RWPE2 (cell line): ENCODE measurements at regions not wholly inside any gene's neighbourhood (a gene's known extent, or its start where the extent isn't known, plus 50 kb on each side); places are given as distances from the start of the nearest gene placed in this dataset.

Source experiments
- ATAC-seq: fragments of 200-7000 bp; cut with Tn5 transposase; 3 replicates; pipeline ENCODE4 v1.9.1; 2021; ENCODE audit warnings: low read depth
- DNase-seq: peaks from one replicate; pipeline ENCODE4 v3.0.0-alpha.2; 2020; ENCODE audit warnings: low spot score
- H3K27ac ChIP-seq: fragments of 450-650 bp; 2 replicates; pipeline ENCODE4 v1.5.1; 2017; ENCODE audit warnings: mild to moderate bottlenecking; ENCODE audit not compliant: poor library complexity, severe bottlenecking
- H3K27me3 ChIP-seq: fragments of 250-450 bp; sonication (Bioruptor Pico); 2 replicates; pipeline ENCODE4 v1.5.1; 2021; ENCODE audit warnings: mild to moderate bottlenecking, moderate library complexity; ENCODE audit not compliant: insufficient read depth, poor library complexity, severe bottlenecking
- H3K36me3 ChIP-seq: fragments of 250-450 bp; sonication (Bioruptor Pico); 2 replicates; pipeline ENCODE4 v1.5.1; 2020; ENCODE audit warnings: low read depth, mild to moderate bottlenecking, moderate library complexity
- H3K4me1 ChIP-seq: fragments of 250-450 bp; sonication (Bioruptor Pico); 2 replicates; pipeline ENCODE4 v1.5.1; 2021; ENCODE audit warnings: mild to moderate bottlenecking, moderate library complexity; ENCODE audit not compliant: insufficient read depth, poor library complexity, severe bottlenecking
- H3K4me3 ChIP-seq: fragments of 250-450 bp; sonication (Bioruptor Pico); 2 replicates; pipeline ENCODE4 v1.5.1; 2021; ENCODE audit warnings: mild to moderate bottlenecking, moderate library complexity; ENCODE audit not compliant: severe bottlenecking
- H3K9me3 ChIP-seq: fragments of 250-450 bp; sonication (Bioruptor Pico); 2 replicates; pipeline ENCODE4 v1.5.1; 2021; ENCODE audit warnings: mild to moderate bottlenecking, moderate library complexity; ENCODE audit not compliant: severe bottlenecking
- TF ChIP-seq, protein P1 (sequence below): fragments of 450-650 bp; IDR thresholded peaks from one replicate; pipeline ENCODE4 v1.5.1; 2017; ENCODE audit warnings: mild to moderate bottlenecking, moderate library complexity; ENCODE audit not compliant: poor library complexity, severe bottlenecking

DNA sequence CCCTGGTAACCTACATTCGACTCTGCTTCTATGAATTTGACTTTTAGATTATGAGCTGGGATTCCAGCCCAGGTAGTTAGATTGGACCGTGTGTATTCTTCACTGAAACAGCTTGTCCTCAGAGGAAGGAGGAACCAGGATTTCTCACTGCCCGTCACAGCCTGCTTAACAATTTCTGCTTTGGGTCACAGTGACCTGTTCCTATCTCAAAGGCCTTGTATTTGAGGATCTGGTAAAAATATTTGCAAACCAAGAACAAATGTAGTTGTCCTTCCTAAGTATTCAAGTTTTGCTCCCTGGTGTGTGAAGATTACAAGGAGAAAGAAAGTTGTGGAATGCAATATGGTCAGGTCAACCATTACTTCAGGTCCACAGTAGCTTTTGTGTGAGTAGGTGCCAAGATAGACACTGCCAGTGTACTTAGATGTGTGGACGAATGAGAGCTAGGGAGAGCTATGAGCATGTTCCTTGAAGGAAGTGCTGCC is 55.1 kb downstream of the KIF4B start:
- H3K4me1 ChIP-seq, result no peaks in the 10 kb centered on the region
- no peak for DNase-seq
- no peaks in the 10 kb centered on the region for H3K9me3 ChIP-seq
- no peak for ATAC-seq
- no peak overlapping the region for H3K27ac ChIP-seq
- TF ChIP-seq, protein P1, sequence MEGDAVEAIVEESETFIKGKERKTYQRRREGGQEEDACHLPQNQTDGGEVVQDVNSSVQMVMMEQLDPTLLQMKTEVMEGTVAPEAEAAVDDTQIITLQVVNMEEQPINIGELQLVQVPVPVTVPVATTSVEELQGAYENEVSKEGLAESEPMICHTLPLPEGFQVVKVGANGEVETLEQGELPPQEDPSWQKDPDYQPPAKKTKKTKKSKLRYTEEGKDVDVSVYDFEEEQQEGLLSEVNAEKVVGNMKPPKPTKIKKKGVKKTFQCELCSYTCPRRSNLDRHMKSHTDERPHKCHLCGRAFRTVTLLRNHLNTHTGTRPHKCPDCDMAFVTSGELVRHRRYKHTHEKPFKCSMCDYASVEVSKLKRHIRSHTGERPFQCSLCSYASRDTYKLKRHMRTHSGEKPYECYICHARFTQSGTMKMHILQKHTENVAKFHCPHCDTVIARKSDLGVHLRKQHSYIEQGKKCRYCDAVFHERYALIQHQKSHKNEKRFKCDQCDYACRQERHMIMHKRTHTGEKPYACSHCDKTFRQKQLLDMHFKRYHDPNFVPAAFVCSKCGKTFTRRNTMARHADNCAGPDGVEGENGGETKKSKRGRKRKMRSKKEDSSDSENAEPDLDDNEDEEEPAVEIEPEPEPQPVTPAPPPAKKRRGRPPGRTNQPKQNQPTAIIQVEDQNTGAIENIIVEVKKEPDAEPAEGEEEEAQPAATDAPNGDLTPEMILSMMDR, result no peak
- H3K36me3 ChIP-seq, result no peaks in the 10 kb centered on the region
- no peaks in the 10 kb centered on the region for H3K27me3 ChIP-seq
- no peak overlapping the region for H3K4me3 ChIP-seq

DNA sequence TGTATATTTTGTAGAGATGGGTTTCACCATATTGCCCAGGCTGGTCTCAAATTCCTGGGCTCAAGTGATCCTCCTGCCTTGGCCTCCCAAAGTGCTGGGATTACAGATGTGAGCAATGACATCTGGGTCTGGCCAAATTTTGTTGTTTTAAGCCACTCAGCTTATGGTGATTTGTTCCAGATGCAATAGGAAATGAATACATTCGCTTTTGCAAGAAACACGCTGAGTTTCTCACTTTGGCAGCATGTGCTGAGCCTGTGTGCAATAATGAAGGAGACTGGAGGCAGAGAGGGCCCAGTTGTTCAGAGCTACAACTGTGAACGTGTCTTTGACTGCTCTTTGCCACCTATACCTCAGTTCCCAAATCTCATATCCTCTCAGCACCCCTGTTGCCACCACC is 56.4 kb downstream of the KIF4B start:
- Histone ChIP-seq H3K27ac (no peak overlapping the region), H3K4me1 (no peaks in the 10 kb centered on the region), H3K9me3 (no peaks in the 10 kb centered on the region), H3K27me3 (no peaks in the 10 kb centered on the region), H3K4me3 (no peak overlapping the region), H3K36me3 (no peaks in the 10 kb centered on the region)
- no peak for ATAC-seq
- no peak for DNase-seq
- TF ChIP-seq, protein P1, result no peak

DNA sequence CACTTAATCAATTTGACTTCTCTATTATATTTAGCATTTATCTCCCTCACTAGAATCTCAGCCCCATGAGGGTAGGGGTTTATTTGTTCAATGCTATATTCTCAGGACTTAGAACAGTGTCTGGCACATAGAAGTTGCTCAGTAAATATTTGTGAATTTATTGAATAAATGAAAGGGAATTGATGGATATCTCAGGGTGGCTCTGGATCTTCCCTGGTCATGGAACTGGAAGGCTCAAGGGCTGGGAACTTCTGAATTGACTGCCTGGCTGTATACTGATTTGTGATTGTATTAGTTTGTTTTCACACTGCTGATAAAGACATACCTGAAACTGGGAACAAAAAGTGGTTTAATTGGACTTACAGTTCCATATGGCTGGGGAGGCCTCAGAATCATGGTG is 57.2 kb downstream of the KIF4B start:
- H3K4me1 ChIP-seq, result no peaks in the 10 kb centered on the region
- DNase-seq, result no peak

DNA sequence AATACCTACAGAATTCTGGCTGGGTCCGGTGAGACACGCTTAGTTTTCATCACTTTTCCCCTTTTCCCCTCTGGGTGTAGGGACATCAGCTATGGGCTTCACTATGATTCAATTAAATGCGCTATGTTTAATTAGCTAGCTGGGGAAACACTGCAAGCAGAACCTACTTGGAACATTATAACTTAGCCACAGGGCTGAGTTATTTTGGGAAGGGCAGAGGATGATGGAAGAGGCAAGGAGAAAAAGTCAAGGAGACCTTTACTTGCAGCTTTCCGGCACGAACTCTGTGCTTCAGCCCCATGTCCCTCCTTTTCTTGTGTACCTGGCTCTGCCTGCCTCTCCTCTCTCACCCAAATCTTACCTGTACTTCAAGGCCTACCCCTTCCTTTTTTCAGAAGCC is 62.8 kb downstream of the KIF4B start:
- no peaks in the 10 kb centered on the region for H3K27me3 ChIP-seq
- DNase-seq (no peak), ATAC-seq (no peak)
- TF ChIP-seq, protein P1, result no peak
- H3K27ac ChIP-seq, result no peak overlapping the region
- H3K36me3 ChIP-seq, result no peaks in the 10 kb centered on the region
- no peaks in the 10 kb centered on the region for H3K9me3 ChIP-seq
- H3K4me3 ChIP-seq, result no peak overlapping the region
- H3K4me1 ChIP-seq, result no peaks in the 10 kb centered on the region

More for the DNA sequence above, 57.2 kb downstream of the KIF4B start:
- ATAC-seq, result no peak
- Histone ChIP-seq H3K36me3 (no peaks in the 10 kb centered on the region), H3K9me3 (no peaks in the 10 kb centered on the region), H3K4me3 (no peak overlapping the region), H3K27ac (no peak overlapping the region), H3K27me3 (no peaks in the 10 kb centered on the region)
- TF ChIP-seq, protein P1, result no peak

DNA sequence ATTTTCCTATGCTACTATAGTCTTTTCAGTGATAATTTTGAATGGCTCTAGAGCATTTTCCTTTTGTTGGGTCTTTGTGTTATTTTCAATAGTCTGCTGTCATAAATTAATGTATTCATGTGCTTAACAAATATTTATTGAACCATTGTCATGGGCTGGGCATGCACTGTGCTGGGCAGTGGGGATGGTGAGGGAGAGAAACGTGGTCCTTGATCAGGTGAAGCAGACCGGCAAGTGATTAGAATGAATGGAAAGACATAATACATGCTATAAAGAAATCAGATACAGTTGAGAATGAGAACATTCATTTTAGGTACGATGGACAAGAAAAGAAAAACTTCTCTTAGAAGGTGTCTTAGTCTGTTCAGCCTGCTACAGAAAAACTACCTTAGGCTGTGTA is 66.1 kb downstream of the KIF4B start:
- no peak for ATAC-seq
- Histone ChIP-seq H3K36me3 (no peaks in the 10 kb centered on the region), H3K4me3 (no peak overlapping the region), H3K27me3 (no peaks in the 10 kb centered on the region), H3K9me3 (no peaks in the 10 kb centered on the region), H3K4me1 (peaks cover 15% of the 10 kb centered on the region), H3K27ac (no peak overlapping the region)
- DNase-seq, result no peak
- TF ChIP-seq, protein P1, result no peak
